ENCODE measurements at regions not wholly inside any gene's neighbourhood (a gene's known extent, or its start where the extent isn't known, plus 50 kb on each side); places are given as distances from the start of the nearest gene placed in this dataset.
"Not testable (repeated sequence)": the region's sequence is repeated elsewhere in the genome, so short reads cannot be mapped to it uniquely, and the experiment has no call there.

DNA sequence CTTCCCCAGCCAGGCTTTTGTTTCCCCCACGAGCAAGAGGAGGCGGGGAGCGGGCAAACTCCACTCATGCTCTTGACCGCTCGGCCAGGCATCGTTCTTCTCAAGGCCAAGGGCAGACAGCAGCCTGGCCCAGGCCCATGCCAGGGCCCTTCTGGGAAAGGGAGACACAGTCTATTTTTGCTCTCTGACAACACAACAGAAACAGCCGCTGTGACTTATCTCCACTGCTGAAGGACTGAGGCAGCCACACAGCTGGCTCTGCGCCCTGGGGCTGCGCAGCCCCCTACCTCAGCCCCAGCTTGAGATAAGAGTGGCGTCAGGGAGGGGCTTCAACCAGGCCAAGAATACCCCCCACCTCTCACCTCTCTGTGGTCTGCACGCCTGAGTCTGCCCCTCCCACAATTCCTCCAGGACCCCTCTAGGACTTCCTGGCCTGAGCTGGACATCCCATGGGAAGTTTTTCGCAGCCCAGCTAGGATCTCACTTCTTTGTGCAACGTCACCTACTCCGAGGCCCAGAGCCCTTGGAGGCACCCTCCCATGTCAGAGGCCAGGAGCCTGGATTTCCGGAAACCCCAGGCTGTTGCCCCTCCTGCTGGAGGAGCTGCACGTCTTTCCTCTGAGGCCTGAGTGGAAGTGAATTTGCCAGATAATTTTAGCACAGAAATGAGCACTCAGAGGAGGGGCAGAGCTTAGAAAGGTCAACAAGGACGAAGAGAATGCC is 118.9 kb upstream of the OTOS start:
- no peaks in the 10 kb centered on the region for H3K4me1 ChIP-seq
- no peak overlapping the region for H3K4me3 ChIP-seq
- no peak for DNase-seq
- WGBS, 2 donors (ENCODE audit: low coverage in 1 of 2), result 71% methylated on average over 17 of the region's 17 CpGs; no CpG with 5 or more reads in 1 of the 2 donors
- H3K27ac ChIP-seq, result peak overlapping the region; percentile 24 to 54 (median 51)
- no peaks in the 10 kb centered on the region for H3K27me3 ChIP-seq
- TF ChIP-seq POLR2A (IDR thresholded peaks at IDR 0.05) (no peak), POLR2AphosphoS5 (IDR thresholded peaks at IDR 0.05) (peak in 2 of 3 donors; percentile 15 to 25)
- no peaks in the 10 kb centered on the region for H3K9me3 ChIP-seq
- H3K36me3 ChIP-seq, result no peaks in the 10 kb centered on the region
- intact Hi-C loops (cut with DNase I; ENCODE audit: low total_unique reads) (no loop called here), in situ Hi-C loops (cut with MboI; ENCODE audit: low pct_ligation_motif_present in 1 of 4, low pct_unique_long_range_greater_than_20kb in 1 of 4, low sequenced_read_pairs in 3 of 4) (no loop called here)

- WGBS, 2 donors (ENCODE audit: low coverage in 1 of 2), result 70% methylated on average over 7 of the region's 7 CpGs; no CpG with 5 or more reads in 1 of the 2 donors
- no peaks in the 10 kb centered on the region for H3K27me3 ChIP-seq
- H3K27ac ChIP-seq, result peak overlapping the region in 2 of 4 donors; percentile 51 to 54
- no peak for DNase-seq
- H3K36me3 ChIP-seq, result no peaks in the 10 kb centered on the region
- in situ Hi-C loops (cut with MboI; ENCODE audit: low pct_ligation_motif_present in 1 of 4, low pct_unique_long_range_greater_than_20kb in 1 of 4, low sequenced_read_pairs in 3 of 4) (no loop called here), intact Hi-C loops (cut with DNase I; ENCODE audit: low total_unique reads) (no loop called here)
- H3K4me3 ChIP-seq, result no peak overlapping the region
- H3K9me3 ChIP-seq, result no peaks in the 10 kb centered on the region
- TF ChIP-seq, protein P1, sequence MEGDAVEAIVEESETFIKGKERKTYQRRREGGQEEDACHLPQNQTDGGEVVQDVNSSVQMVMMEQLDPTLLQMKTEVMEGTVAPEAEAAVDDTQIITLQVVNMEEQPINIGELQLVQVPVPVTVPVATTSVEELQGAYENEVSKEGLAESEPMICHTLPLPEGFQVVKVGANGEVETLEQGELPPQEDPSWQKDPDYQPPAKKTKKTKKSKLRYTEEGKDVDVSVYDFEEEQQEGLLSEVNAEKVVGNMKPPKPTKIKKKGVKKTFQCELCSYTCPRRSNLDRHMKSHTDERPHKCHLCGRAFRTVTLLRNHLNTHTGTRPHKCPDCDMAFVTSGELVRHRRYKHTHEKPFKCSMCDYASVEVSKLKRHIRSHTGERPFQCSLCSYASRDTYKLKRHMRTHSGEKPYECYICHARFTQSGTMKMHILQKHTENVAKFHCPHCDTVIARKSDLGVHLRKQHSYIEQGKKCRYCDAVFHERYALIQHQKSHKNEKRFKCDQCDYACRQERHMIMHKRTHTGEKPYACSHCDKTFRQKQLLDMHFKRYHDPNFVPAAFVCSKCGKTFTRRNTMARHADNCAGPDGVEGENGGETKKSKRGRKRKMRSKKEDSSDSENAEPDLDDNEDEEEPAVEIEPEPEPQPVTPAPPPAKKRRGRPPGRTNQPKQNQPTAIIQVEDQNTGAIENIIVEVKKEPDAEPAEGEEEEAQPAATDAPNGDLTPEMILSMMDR (IDR thresholded peaks at IDR 0.05), result no peak
- TF ChIP-seq POLR2A (IDR thresholded peaks at IDR 0.05) (no peak), POLR2AphosphoS5 (IDR thresholded peaks at IDR 0.05) (no peak), EP300 (IDR thresholded peaks at IDR 0.05; ENCODE audit: low read depth) (no peak)
- H3K4me1 ChIP-seq, result no peaks in the 10 kb centered on the region
Measured at GRCh38 chr2:240259924-240260529, 119.6 kb upstream of the OTOS start.

GRCh38 chr2:240260664-240261063 is 120.2 kb upstream of the OTOS start:
- H3K27ac ChIP-seq, result no peak overlapping the region
- H3K27me3 ChIP-seq, result no peaks in the 10 kb centered on the region
- in situ Hi-C loops (cut with MboI; ENCODE audit: low pct_ligation_motif_present in 1 of 4, low pct_unique_long_range_greater_than_20kb in 1 of 4, low sequenced_read_pairs in 3 of 4), result no loop called here
- 75 to 78% methylated on average over 4 of the region's 4 CpGs for WGBS, 2 donors (ENCODE audit: low coverage in 1 of 2)
- no peak for TF ChIP-seq POLR2AphosphoS5 (IDR thresholded peaks at IDR 0.05)
- TF ChIP-seq POLR2A (IDR thresholded peaks at IDR 0.05), result no peak
- TF ChIP-seq, protein P1 (IDR thresholded peaks at IDR 0.05), result no peak
- TF ChIP-seq EP300 (IDR thresholded peaks at IDR 0.05; ENCODE audit: low read depth), result no peak
- H3K4me1 ChIP-seq, result no peaks in the 10 kb centered on the region
- intact Hi-C loops (cut with DNase I; ENCODE audit: low total_unique reads), result no loop called here
- no peaks in the 10 kb centered on the region for H3K9me3 ChIP-seq
- H3K4me3 ChIP-seq, result no peak overlapping the region
- no peaks in the 10 kb centered on the region for H3K36me3 ChIP-seq
- no peak for DNase-seq

- H3K4me3 ChIP-seq; H3K27ac ChIP-seq; H3K4me1 ChIP-seq; DNase-seq; intact Hi-C loops (cut with DNase I; ENCODE audit: low total_unique reads); H3K27me3 ChIP-seq; in situ Hi-C loops (cut with MboI; ENCODE audit: low pct_ligation_motif_present in 1 of 4, low pct_unique_long_range_greater_than_20kb in 1 of 4, low sequenced_read_pairs in 3 of 4); H3K9me3 ChIP-seq; H3K36me3 ChIP-seq: not testable (repeated sequence)
- WGBS, 2 donors (ENCODE audit: low coverage in 1 of 2), result 0 to 50% methylated on average over 1 of the region's 1 CpG
Measured at GRCh38 chr2:240262578-240262977, 122.1 kb upstream of the OTOS start.

- DNase-seq, result no peak
- in situ Hi-C loops (cut with MboI; ENCODE audit: low pct_ligation_motif_present in 1 of 4, low pct_unique_long_range_greater_than_20kb in 1 of 4, low sequenced_read_pairs in 3 of 4) (no loop called here), intact Hi-C loops (cut with DNase I; ENCODE audit: low total_unique reads) (no loop called here)
- TF ChIP-seq, protein P1 (IDR thresholded peaks at IDR 0.05), result no peak
- TF ChIP-seq POLR2AphosphoS5 (IDR thresholded peaks at IDR 0.05) (no peak), EP300 (IDR thresholded peaks at IDR 0.05; ENCODE audit: low read depth) (no peak), POLR2A (IDR thresholded peaks at IDR 0.05) (no peak)
- no peaks in the 10 kb centered on the region for H3K36me3 ChIP-seq
- H3K4me3 ChIP-seq, result no peak overlapping the region
- no peaks in the 10 kb centered on the region for H3K4me1 ChIP-seq
- H3K27me3 ChIP-seq, result no peaks in the 10 kb centered on the region
- H3K9me3 ChIP-seq, result peaks cover 10 to 12% of the 10 kb centered on the region in 2 donors
- no peak overlapping the region for H3K27ac ChIP-seq
- WGBS, 2 donors (ENCODE audit: low coverage in 1 of 2), result 88% methylated on average over 3 of the region's 3 CpGs; no CpG with 5 or more reads in 1 of the 2 donors
Measured at GRCh38 chr2:240269380-240269779, 128.9 kb upstream of the OTOS start.
